ENCODE measurements at regions not wholly inside any gene's neighbourhood (a gene's known extent, or its start where the extent isn't known, plus 50 kb on each side); places are given as distances from the start of the nearest gene placed in this dataset.
A peak's percentile ranks its signal among the peaks of the same experiment; 100 is the strongest.
"Not testable (repeated sequence)": the region's sequence is repeated elsewhere in the genome, so short reads cannot be mapped to it uniquely, and the experiment has no call there.

- H3K36me3 ChIP-seq (ENCODE audit: control insufficient read depth, insufficient read depth, low read length); H3K27me3 ChIP-seq (ENCODE audit: control insufficient read depth, insufficient read depth, low read length); H3K9me3 ChIP-seq (ENCODE audit: control insufficient read depth, insufficient read depth, low read length); H3K4me1 ChIP-seq (ENCODE audit: control insufficient read depth, insufficient read depth, low read length); H3K4me3 ChIP-seq (ENCODE audit: low read length); DNase-seq (ENCODE audit: low read depth, low spot score); H3K27ac ChIP-seq (ENCODE audit: low read length): not testable (repeated sequence)
- WGBS (ENCODE audit: insufficient coverage, insufficient read length): no CpG with 5 or more reads among the region's 40 CpGs
Observed at GRCh38 chr1:121051161-121051790, 132.9 kb downstream of the FAM72B start.

- WGBS (ENCODE audit: insufficient coverage, insufficient read length): no CpG with 5 or more reads among the region's 34 CpGs
- peak overlapping the region; percentile 33; the same call in 1 of the 2 replicates for H3K4me3 ChIP-seq (ENCODE audit: low read length)
- not testable (repeated sequence) for H3K4me1 ChIP-seq (ENCODE audit: control insufficient read depth, insufficient read depth, low read length); H3K27me3 ChIP-seq (ENCODE audit: control insufficient read depth, insufficient read depth, low read length); DNase-seq (ENCODE audit: low read depth, low spot score); H3K9me3 ChIP-seq (ENCODE audit: control insufficient read depth, insufficient read depth, low read length); H3K27ac ChIP-seq (ENCODE audit: low read length); H3K36me3 ChIP-seq (ENCODE audit: control insufficient read depth, insufficient read depth, low read length)
Observed at GRCh38 chr1:121052081-121052660, 132.0 kb downstream of the FAM72B start.

GRCh38 chr1:121054928-121055327 lies 129.2 kb downstream of the FAM72B start:
- not testable (repeated sequence) for H3K9me3 ChIP-seq (ENCODE audit: control insufficient read depth, insufficient read depth, low read length); H3K4me1 ChIP-seq (ENCODE audit: control insufficient read depth, insufficient read depth, low read length); DNase-seq (ENCODE audit: low read depth, low spot score); H3K4me3 ChIP-seq (ENCODE audit: low read length); H3K27ac ChIP-seq (ENCODE audit: low read length); H3K36me3 ChIP-seq (ENCODE audit: control insufficient read depth, insufficient read depth, low read length); H3K27me3 ChIP-seq (ENCODE audit: control insufficient read depth, insufficient read depth, low read length)
- no CpG with 5 or more reads among the region's 1 CpG for WGBS (ENCODE audit: insufficient coverage, insufficient read length)

- H3K4me3 ChIP-seq (ENCODE audit: low read length); H3K27ac ChIP-seq (ENCODE audit: low read length); H3K4me1 ChIP-seq (ENCODE audit: control insufficient read depth, insufficient read depth, low read length); H3K36me3 ChIP-seq (ENCODE audit: control insufficient read depth, insufficient read depth, low read length); H3K27me3 ChIP-seq (ENCODE audit: control insufficient read depth, insufficient read depth, low read length); DNase-seq (ENCODE audit: low read depth, low spot score); H3K9me3 ChIP-seq (ENCODE audit: control insufficient read depth, insufficient read depth, low read length): not testable (repeated sequence)
- no CpG with 5 or more reads among the region's 1 CpG for WGBS (ENCODE audit: insufficient coverage, insufficient read length)
Observed at GRCh38 chr1:121066925-121067324, 117.2 kb downstream of the FAM72B start.

GRCh38 chr1:121068738-121069499 lies 115.2 kb downstream of the FAM72B start:
- DNase-seq (ENCODE audit: low read depth, low spot score); H3K4me3 ChIP-seq (ENCODE audit: low read length); H3K36me3 ChIP-seq (ENCODE audit: control insufficient read depth, insufficient read depth, low read length); H3K27me3 ChIP-seq (ENCODE audit: control insufficient read depth, insufficient read depth, low read length); H3K9me3 ChIP-seq (ENCODE audit: control insufficient read depth, insufficient read depth, low read length); H3K27ac ChIP-seq (ENCODE audit: low read length); H3K4me1 ChIP-seq (ENCODE audit: control insufficient read depth, insufficient read depth, low read length): not testable (repeated sequence)
- no CpG with 5 or more reads among the region's 1 CpG for WGBS (ENCODE audit: insufficient coverage, insufficient read length)

- H3K4me1 ChIP-seq (ENCODE audit: control insufficient read depth, insufficient read depth, low read length); H3K9me3 ChIP-seq (ENCODE audit: control insufficient read depth, insufficient read depth, low read length); H3K4me3 ChIP-seq (ENCODE audit: low read length); H3K27me3 ChIP-seq (ENCODE audit: control insufficient read depth, insufficient read depth, low read length); DNase-seq (ENCODE audit: low read depth, low spot score); H3K27ac ChIP-seq (ENCODE audit: low read length); H3K36me3 ChIP-seq (ENCODE audit: control insufficient read depth, insufficient read depth, low read length): not testable (repeated sequence)
- no CpG with 5 or more reads among the region's 1 CpG for WGBS (ENCODE audit: insufficient coverage, insufficient read length)
Observed at GRCh38 chr1:121073852-121074251, 110.3 kb downstream of the FAM72B start.

- H3K4me1 ChIP-seq (ENCODE audit: control insufficient read depth, insufficient read depth, low read length); H3K36me3 ChIP-seq (ENCODE audit: control insufficient read depth, insufficient read depth, low read length); H3K27me3 ChIP-seq (ENCODE audit: control insufficient read depth, insufficient read depth, low read length); H3K4me3 ChIP-seq (ENCODE audit: low read length); DNase-seq (ENCODE audit: low read depth, low spot score); H3K27ac ChIP-seq (ENCODE audit: low read length); H3K9me3 ChIP-seq (ENCODE audit: control insufficient read depth, insufficient read depth, low read length): not testable (repeated sequence)
- no CpG with 5 or more reads among the region's 3 CpGs for WGBS (ENCODE audit: insufficient coverage, insufficient read length)
Observed at GRCh38 chr1:121075254-121075805, 108.8 kb downstream of the FAM72B start.

GRCh38 chr1:121076674-121077073 lies 107.5 kb downstream of the FAM72B start:
- not testable (repeated sequence) for H3K4me3 ChIP-seq (ENCODE audit: low read length); H3K4me1 ChIP-seq (ENCODE audit: control insufficient read depth, insufficient read depth, low read length); H3K27me3 ChIP-seq (ENCODE audit: control insufficient read depth, insufficient read depth, low read length); H3K9me3 ChIP-seq (ENCODE audit: control insufficient read depth, insufficient read depth, low read length); H3K27ac ChIP-seq (ENCODE audit: low read length); DNase-seq (ENCODE audit: low read depth, low spot score); H3K36me3 ChIP-seq (ENCODE audit: control insufficient read depth, insufficient read depth, low read length)
- WGBS (ENCODE audit: insufficient coverage, insufficient read length): no CpG with 5 or more reads among the region's 1 CpG

GRCh38 chr1:121079655-121080054 lies 104.5 kb downstream of the FAM72B start:
- H3K27ac ChIP-seq (ENCODE audit: low read length); H3K36me3 ChIP-seq (ENCODE audit: control insufficient read depth, insufficient read depth, low read length); DNase-seq (ENCODE audit: low read depth, low spot score); H3K9me3 ChIP-seq (ENCODE audit: control insufficient read depth, insufficient read depth, low read length); H3K4me3 ChIP-seq (ENCODE audit: low read length); H3K27me3 ChIP-seq (ENCODE audit: control insufficient read depth, insufficient read depth, low read length); H3K4me1 ChIP-seq (ENCODE audit: control insufficient read depth, insufficient read depth, low read length): not testable (repeated sequence)

GRCh38 chr1:121080197-121080903 lies 103.8 kb downstream of the FAM72B start:
- WGBS (ENCODE audit: insufficient coverage, insufficient read length): no CpG with 5 or more reads among the region's 11 CpGs
- not testable (repeated sequence) for DNase-seq (ENCODE audit: low read depth, low spot score); H3K4me1 ChIP-seq (ENCODE audit: control insufficient read depth, insufficient read depth, low read length); H3K27me3 ChIP-seq (ENCODE audit: control insufficient read depth, insufficient read depth, low read length); H3K4me3 ChIP-seq (ENCODE audit: low read length); H3K9me3 ChIP-seq (ENCODE audit: control insufficient read depth, insufficient read depth, low read length); H3K36me3 ChIP-seq (ENCODE audit: control insufficient read depth, insufficient read depth, low read length); H3K27ac ChIP-seq (ENCODE audit: low read length)

Measured in iPS DF 6.9 (cell line).